SK-N-SH treated with all-trans-retinoic acid at 6 μM for 48 hours (cell line): ENCODE measurements at regions not wholly inside any gene's neighbourhood (a gene's known extent, or its start where the extent isn't known, plus 50 kb on each side); places are given as distances from the start of the nearest gene placed in this dataset.

Experiments used
- ATAC-seq: fragments of 200-7000 bp; cut with Tn5 transposase; 3 replicates; pipeline ENCODE4 v1.9.1; 2020; ENCODE audit warnings: mild to moderate bottlenecking, moderate library complexity
- BACH2 ChIP-seq: fragments of 250-450 bp; sonication (Bioruptor Pico); IDR thresholded peaks from 2 replicates; pipeline ENCODE4 v1.9.0; 2021; ENCODE audit warnings: mild to moderate bottlenecking, borderline replicate concordance
- CSRNP3 ChIP-seq: fragments of 250-450 bp; sonication (Bioruptor Pico); IDR thresholded peaks from 2 replicates; pipeline ENCODE4 v1.5.1; 2021; ENCODE audit warnings: mild to moderate bottlenecking, moderate library complexity
- GLIS3 ChIP-seq: fragments of 250-450 bp; sonication (Bioruptor Pico); IDR thresholded peaks from 2 replicates; pipeline ENCODE4 v1.5.0; 2020; ENCODE audit warnings: mild to moderate bottlenecking, moderate library complexity
- OSR1 ChIP-seq: fragments of 250-450 bp; sonication (Bioruptor Pico); IDR thresholded peaks from 2 replicates; pipeline ENCODE4 v1.8.0; 2022; ENCODE audit warnings: moderate library complexity, mild to moderate bottlenecking, inconsistent platforms
- PATZ1 ChIP-seq: fragments of 250-450 bp; sonication (Bioruptor Pico); IDR thresholded peaks from 2 replicates; pipeline ENCODE4 v1.8.0; 2020; ENCODE audit warnings: mild to moderate bottlenecking, moderate library complexity, borderline replicate concordance
- RARB ChIP-seq: fragments of 250-450 bp; sonication (Bioruptor Pico); IDR thresholded peaks from 2 replicates; pipeline ENCODE4 v1.8.0; 2021; ENCODE audit warnings: mild to moderate bottlenecking, moderate library complexity
- SNAI2 ChIP-seq: fragments of 250-450 bp; sonication (Bioruptor Pico); IDR thresholded peaks from 2 replicates; pipeline ENCODE4 v1.5.0; 2020; ENCODE audit warnings: mild to moderate bottlenecking, moderate library complexity
- TCF4 ChIP-seq: fragments of 250-450 bp; sonication (Bioruptor Pico); IDR thresholded peaks from 2 replicates; pipeline ENCODE4 v1.8.0; 2021; ENCODE audit warnings: mild to moderate bottlenecking, moderate library complexity, borderline replicate concordance
- TOX ChIP-seq: fragments of 250-450 bp; sonication (Bioruptor Pico); IDR thresholded peaks from 2 replicates; pipeline ENCODE4 v1.8.0; 2021; ENCODE audit warnings: mild to moderate bottlenecking, moderate library complexity, borderline replicate concordance
- ZC3H10 ChIP-seq: fragments of 250-450 bp; sonication (Bioruptor Pico); IDR thresholded peaks from 2 replicates; pipeline ENCODE4 v1.5.1; 2021; ENCODE audit warnings: mild to moderate bottlenecking, moderate library complexity
- ZFP3 ChIP-seq: fragments of 250-450 bp; sonication (Bioruptor Pico); IDR thresholded peaks from 2 replicates; pipeline ENCODE4 v1.5.0; 2020; ENCODE audit warnings: mild to moderate bottlenecking, moderate library complexity
- ZFP30 ChIP-seq: fragments of 450-650 bp; formaldehyde crosslinking; IDR thresholded peaks from 2 replicates; pipeline ENCODE4 v1.5.0; 2022; ENCODE audit warnings: mild to moderate bottlenecking, moderate library complexity
- ZNF565 ChIP-seq: fragments of 450-650 bp; formaldehyde crosslinking; conservative IDR thresholded peaks from 2 replicates; pipeline ENCODE4 v1.5.0; 2020; ENCODE audit warnings: low read depth, mild to moderate bottlenecking, moderate library complexity
- ZNF70 ChIP-seq: fragments of 450-650 bp; formaldehyde crosslinking; IDR thresholded peaks from 2 replicates; pipeline ENCODE4 v1.5.0; 2020; ENCODE audit warnings: mild to moderate bottlenecking, moderate library complexity
- ZNF8 ChIP-seq: fragments of 450-650 bp; formaldehyde crosslinking; IDR thresholded peaks from 2 replicates; pipeline ENCODE4 v1.5.0; 2020; ENCODE audit warnings: mild to moderate bottlenecking, moderate library complexity
- TF ChIP-seq, protein P1 (sequence below): fragments of 250-450 bp; sonication (Bioruptor Pico); IDR thresholded peaks from 2 replicates; pipeline ENCODE4 v1.5.1; 2020; ENCODE audit warnings: low read depth, mild to moderate bottlenecking, moderate library complexity
- TF ChIP-seq, protein P2 (sequence below): fragments of 250-450 bp; sonication (Bioruptor Pico); IDR thresholded peaks from 2 replicates; pipeline ENCODE4 v1.5.0; 2020; ENCODE audit warnings: mild to moderate bottlenecking, moderate library complexity
- TF ChIP-seq, protein P3 (sequence below): fragments of 250-450 bp; sonication (Bioruptor Pico); IDR thresholded peaks from 2 replicates; pipeline ENCODE4 v1.8.0; 2021; ENCODE audit warnings: low read depth, mild to moderate bottlenecking, moderate library complexity, borderline replicate concordance

- ATAC-seq: no peak
- TF ChIP-seq, protein P1, sequence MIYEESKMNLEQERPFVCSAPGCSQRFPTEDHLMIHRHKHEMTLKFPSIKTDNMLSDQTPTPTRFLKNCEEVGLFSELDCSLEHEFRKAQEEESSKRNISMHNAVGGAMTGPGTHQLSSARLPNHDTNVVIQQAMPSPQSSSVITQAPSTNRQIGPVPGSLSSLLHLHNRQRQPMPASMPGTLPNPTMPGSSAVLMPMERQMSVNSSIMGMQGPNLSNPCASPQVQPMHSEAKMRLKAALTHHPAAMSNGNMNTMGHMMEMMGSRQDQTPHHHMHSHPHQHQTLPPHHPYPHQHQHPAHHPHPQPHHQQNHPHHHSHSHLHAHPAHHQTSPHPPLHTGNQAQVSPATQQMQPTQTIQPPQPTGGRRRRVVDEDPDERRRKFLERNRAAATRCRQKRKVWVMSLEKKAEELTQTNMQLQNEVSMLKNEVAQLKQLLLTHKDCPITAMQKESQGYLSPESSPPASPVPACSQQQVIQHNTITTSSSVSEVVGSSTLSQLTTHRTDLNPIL: no peak
- TF ChIP-seq CSRNP3 (no peak), BACH2 (CRISPR knock-in tag) (no peak), GLIS3 (no peak), ZNF565 (CRISPR knock-in tag) (no peak), RARB (CRISPR knock-in tag) (no peak)
These were observed 295.3 kb downstream of the PDGFC start for GRCh38 chr4:156676116-156676851.

DNA sequence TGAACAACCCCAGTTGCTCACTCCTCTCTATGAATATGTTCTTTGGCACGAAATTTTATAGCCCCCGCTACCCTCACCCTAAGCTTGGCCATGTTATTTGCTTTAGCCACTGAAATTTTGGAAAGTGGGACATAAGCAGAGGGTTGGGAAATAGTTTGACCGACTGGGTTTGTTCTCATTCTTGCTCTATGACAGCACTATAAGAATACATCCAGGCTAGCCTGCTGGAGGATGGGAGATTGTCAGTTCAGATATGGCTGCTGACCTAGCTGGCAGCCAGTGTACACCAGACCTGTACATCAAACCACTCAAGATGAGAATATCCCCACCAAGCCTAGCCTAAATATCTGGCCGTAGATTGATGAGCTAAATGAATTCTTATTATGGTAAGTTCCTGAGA is 298.1 kb downstream of the PDGFC start:
- ATAC-seq: peak; percentile 67
- TF ChIP-seq ZNF565 (CRISPR knock-in tag): no peak

DNA sequence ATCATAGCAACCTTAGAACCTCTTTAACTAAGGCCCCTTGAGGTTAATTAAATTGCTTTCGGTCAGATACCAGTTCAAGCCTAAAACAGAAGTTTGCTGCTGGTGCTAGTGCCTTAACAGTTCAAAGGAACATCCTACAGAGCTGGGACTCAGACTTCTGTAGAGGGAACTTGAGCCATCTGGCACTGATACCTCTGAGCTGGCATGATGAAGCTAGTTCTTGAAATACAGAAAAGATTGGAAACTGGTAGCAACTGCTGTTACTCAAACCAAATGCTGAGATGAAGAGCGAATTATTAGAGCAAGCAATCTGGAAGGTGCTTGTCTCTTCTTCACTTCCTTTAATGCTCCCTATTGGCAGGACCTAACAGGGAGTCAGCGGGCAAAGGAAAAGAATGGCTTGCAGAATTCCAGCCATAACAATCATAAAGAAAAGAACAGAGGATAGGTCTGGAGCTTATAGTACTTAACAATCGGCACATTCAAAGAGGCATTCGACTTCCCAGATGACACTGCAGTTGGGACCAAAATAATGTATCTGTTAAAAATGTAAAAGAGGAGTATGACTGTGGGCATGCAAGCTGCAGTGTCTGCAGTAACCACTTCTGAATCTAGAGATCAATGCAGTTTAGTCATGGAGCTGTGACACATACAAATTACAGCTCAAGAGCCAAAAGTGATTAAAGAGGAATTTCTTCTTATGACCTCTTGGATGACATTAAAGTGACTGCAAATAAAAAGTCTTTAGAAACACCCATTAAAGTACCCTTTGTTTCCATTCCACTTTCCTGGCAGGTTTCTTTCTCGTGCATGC is 298.9 kb downstream of the PDGFC start:
- peak; percentile 74 for ATAC-seq
- TF ChIP-seq TOX (CRISPR knock-in tag) (no peak), ZFP3 (CRISPR knock-in tag) (no peak)

- TF ChIP-seq, protein P2, sequence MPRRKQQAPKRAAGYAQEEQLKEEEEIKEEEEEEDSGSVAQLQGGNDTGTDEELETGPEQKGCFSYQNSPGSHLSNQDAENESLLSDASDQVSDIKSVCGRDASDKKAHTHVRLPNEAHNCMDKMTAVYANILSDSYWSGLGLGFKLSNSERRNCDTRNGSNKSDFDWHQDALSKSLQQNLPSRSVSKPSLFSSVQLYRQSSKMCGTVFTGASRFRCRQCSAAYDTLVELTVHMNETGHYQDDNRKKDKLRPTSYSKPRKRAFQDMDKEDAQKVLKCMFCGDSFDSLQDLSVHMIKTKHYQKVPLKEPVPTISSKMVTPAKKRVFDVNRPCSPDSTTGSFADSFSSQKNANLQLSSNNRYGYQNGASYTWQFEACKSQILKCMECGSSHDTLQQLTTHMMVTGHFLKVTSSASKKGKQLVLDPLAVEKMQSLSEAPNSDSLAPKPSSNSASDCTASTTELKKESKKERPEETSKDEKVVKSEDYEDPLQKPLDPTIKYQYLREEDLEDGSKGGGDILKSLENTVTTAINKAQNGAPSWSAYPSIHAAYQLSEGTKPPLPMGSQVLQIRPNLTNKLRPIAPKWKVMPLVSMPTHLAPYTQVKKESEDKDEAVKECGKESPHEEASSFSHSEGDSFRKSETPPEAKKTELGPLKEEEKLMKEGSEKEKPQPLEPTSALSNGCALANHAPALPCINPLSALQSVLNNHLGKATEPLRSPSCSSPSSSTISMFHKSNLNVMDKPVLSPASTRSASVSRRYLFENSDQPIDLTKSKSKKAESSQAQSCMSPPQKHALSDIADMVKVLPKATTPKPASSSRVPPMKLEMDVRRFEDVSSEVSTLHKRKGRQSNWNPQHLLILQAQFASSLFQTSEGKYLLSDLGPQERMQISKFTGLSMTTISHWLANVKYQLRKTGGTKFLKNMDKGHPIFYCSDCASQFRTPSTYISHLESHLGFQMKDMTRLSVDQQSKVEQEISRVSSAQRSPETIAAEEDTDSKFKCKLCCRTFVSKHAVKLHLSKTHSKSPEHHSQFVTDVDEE (CRISPR knock-in tag): no peak
- TF ChIP-seq ZNF565 (CRISPR knock-in tag): no peak
- no peak for TF ChIP-seq SNAI2 (CRISPR knock-in tag)
- TF ChIP-seq ZNF8 (CRISPR knock-in tag): no peak
- TF ChIP-seq TCF4 (CRISPR knock-in tag): no peak
- no peak for TF ChIP-seq OSR1 (CRISPR knock-in tag)
- TF ChIP-seq ZC3H10 (CRISPR knock-in tag): no peak
- no peak for TF ChIP-seq ZFP30 (CRISPR knock-in tag)
- TF ChIP-seq, protein P3, sequence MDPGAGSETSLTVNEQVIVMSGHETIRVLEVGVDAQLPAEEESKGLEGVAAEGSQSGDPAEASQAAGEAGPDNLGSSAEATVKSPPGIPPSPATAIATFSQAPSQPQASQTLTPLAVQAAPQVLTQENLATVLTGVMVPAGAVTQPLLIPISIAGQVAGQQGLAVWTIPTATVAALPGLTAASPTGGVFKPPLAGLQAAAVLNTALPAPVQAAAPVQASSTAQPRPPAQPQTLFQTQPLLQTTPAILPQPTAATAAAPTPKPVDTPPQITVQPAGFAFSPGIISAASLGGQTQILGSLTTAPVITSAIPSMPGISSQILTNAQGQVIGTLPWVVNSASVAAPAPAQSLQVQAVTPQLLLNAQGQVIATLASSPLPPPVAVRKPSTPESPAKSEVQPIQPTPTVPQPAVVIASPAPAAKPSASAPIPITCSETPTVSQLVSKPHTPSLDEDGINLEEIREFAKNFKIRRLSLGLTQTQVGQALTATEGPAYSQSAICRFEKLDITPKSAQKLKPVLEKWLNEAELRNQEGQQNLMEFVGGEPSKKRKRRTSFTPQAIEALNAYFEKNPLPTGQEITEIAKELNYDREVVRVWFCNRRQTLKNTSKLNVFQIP (CRISPR knock-in tag): no peak
- TF ChIP-seq GLIS3: no peak
- no peak for TF ChIP-seq RARB (CRISPR knock-in tag)
- no peak for TF ChIP-seq PATZ1 (CRISPR knock-in tag)
- no peak for TF ChIP-seq ZNF70 (CRISPR knock-in tag)
- ATAC-seq: no peak
These were observed 305.7 kb downstream of the PDGFC start for GRCh38 chr4:156665780-156666366.
